Prostate gland (tissue), 2 donors: ENCODE measurements at regions not wholly inside any gene's neighbourhood (a gene's known extent, or its start where the extent isn't known, plus 50 kb on each side); places are given as distances from the start of the nearest gene placed in this dataset.

Experiments
- DNase-seq: peaks from one replicate; pipeline ENCODE4 v3.0.0-alpha.2; 2019; ENCODE audit warnings: low spot score
- H3K27ac ChIP-seq, 2 donors: fragments of 200-600 bp; sonication (generic); 2 replicates each; pipeline ENCODE4 v1.5.1; 2017 to 2019
- H3K27me3 ChIP-seq: fragments of 200-600 bp; sonication (generic); replicated peaks from 2 replicates; pipeline ENCODE4 v1.5.1; 2019; ENCODE audit not compliant: insufficient read depth
- H3K36me3 ChIP-seq, 2 donors: fragments of 200-600 bp; sonication (generic); 1 replicate in 1 of 2; 2 replicates in 1 of 2; pipeline versions ENCODE4 v1.5.1 to v1.8.1; 2017 to 2019
- H3K4me1 ChIP-seq: fragments of 200-600 bp; sonication (generic); replicated peaks from 2 replicates; pipeline ENCODE4 v1.5.1; 2019
- H3K4me3 ChIP-seq, 2 donors: fragments of 200-600 bp; sonication (generic); 2 replicates each; pipeline ENCODE4 v1.5.1; 2017 to 2019
- H3K9me3 ChIP-seq: fragments of 200-600 bp; sonication (generic); 2 replicates; pipeline ENCODE4 v1.5.1; 2017
- POLR2A ChIP-seq: fragments of 450-650 bp; IDR thresholded peaks from one replicate; pipeline ENCODE4 v1.6.1; 2016; ENCODE audit warnings: antibody characterized with exemption, mild to moderate bottlenecking
- POLR2AphosphoS5 ChIP-seq: sonication (generic); formaldehyde crosslinking; IDR thresholded peaks from one replicate; pipeline ENCODE4 v1.6.1; 2017; ENCODE audit warnings: antibody characterized with exemption
- WGBS: methylation state at CpG from one replicate; pipeline ENCODE4 v1.1.5; 2018; 5-methylcytosine and 5-hydroxymethylcytosine counted together
- intact Hi-C: fragments of 100-400 bp; cut with DNase I; formaldehyde crosslinking; loops from one replicate; pipeline ENCODE4 v1.14.2; 2022
- TF ChIP-seq, protein P1 (sequence below), 4 experiments: fragments of 200-600 bp in 2 of 4; fragments of 450-650 bp in 2 of 4; sonication (generic) in 2 of 4; IDR thresholded peaks; 1 replicate in 3 of 4; 2 replicates in 1 of 4; pipeline ENCODE4 v1.5.1; 2016 to 2019; ENCODE audit warnings: antibody characterized with exemption in 4 of 4, mild to moderate bottlenecking in 2 of 4, moderate library complexity in 2 of 4

DNA sequence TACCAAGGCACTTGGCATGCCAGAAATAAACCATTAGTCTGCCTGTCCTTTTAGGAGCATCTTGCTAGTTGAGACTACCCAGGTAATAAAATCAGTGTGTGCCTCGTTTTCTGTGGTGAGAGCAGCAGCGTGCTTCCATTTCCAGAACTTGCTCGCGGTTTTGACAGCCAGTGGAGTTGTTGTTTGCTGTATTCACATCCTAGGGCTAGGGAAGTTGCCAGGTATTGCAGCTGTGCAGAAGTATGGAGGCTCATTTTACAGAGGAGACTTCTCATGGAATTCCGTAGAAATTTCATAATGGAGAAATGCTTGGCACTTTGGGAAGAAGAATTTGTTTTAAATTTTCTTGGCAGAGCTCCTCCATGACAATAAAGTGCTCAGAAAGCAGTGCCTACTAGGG, 1355.1 kb upstream of the ZEB2 start:
- no peaks in the 10 kb centered on the region for H3K4me1 ChIP-seq
- H3K27me3 ChIP-seq: no peaks in the 10 kb centered on the region
- no peaks in the 10 kb centered on the region for H3K36me3 ChIP-seq
- H3K4me3 ChIP-seq: no peak overlapping the region
- no peak for DNase-seq
- H3K9me3 ChIP-seq: no peaks in the 10 kb centered on the region
- intact Hi-C loops: no loop called here
- 57% methylated on average over 5 of the region's 5 CpGs for WGBS
- H3K27ac ChIP-seq: no peak overlapping the region
- TF ChIP-seq, protein P1, sequence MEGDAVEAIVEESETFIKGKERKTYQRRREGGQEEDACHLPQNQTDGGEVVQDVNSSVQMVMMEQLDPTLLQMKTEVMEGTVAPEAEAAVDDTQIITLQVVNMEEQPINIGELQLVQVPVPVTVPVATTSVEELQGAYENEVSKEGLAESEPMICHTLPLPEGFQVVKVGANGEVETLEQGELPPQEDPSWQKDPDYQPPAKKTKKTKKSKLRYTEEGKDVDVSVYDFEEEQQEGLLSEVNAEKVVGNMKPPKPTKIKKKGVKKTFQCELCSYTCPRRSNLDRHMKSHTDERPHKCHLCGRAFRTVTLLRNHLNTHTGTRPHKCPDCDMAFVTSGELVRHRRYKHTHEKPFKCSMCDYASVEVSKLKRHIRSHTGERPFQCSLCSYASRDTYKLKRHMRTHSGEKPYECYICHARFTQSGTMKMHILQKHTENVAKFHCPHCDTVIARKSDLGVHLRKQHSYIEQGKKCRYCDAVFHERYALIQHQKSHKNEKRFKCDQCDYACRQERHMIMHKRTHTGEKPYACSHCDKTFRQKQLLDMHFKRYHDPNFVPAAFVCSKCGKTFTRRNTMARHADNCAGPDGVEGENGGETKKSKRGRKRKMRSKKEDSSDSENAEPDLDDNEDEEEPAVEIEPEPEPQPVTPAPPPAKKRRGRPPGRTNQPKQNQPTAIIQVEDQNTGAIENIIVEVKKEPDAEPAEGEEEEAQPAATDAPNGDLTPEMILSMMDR (IDR thresholded peaks at IDR 0.05): no peak
- TF ChIP-seq POLR2AphosphoS5 (no peak), POLR2A (no peak)

DNA sequence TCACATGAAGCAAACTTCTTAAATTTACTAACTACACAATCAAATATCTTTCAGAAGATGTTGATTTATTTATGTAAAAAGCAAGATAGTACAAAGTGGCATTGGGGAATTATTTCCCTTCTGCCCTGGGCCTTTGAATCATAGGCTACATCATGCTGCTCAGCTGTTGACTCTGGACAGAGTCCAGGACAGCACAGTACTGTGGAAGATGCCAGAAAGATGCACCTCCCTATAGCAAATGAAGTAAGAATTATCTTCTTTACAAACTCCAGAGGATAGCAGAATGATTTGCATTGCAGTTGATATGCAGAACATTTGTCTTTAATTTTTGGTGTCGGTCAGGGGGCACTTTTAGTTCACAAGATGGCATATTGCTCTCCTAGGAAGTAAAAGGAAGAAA, 1354.5 kb upstream of the ZEB2 start:
- intact Hi-C loops: no loop called here
- Histone ChIP-seq H3K36me3 (no peaks in the 10 kb centered on the region), H3K9me3 (no peaks in the 10 kb centered on the region), H3K4me1 (no peaks in the 10 kb centered on the region), H3K27me3 (no peaks in the 10 kb centered on the region), H3K4me3 (no peak overlapping the region), H3K27ac (no peak overlapping the region)
- TF ChIP-seq POLR2AphosphoS5: peak; percentile 51
- TF ChIP-seq, protein P1 (IDR thresholded peaks at IDR 0.05): no peak
- 51% methylated on average over 1 of the region's 1 CpG for WGBS
- DNase-seq: peak; percentile 24

GRCh38 chr2:145864501-145864900, 1344.6 kb upstream of the ZEB2 start:
- Histone ChIP-seq H3K27me3 (no peaks in the 10 kb centered on the region), H3K27ac (no peak overlapping the region), H3K4me3 (no peak overlapping the region), H3K36me3 (no peaks in the 10 kb centered on the region), H3K4me1 (no peaks in the 10 kb centered on the region), H3K9me3 (no peaks in the 10 kb centered on the region)
- intact Hi-C loops: no loop called here
- TF ChIP-seq POLR2AphosphoS5 (no peak), POLR2A (no peak)
- TF ChIP-seq, protein P1 (IDR thresholded peaks at IDR 0.05): no peak
- DNase-seq: no peak
- 100% methylated on average over 3 of the region's 3 CpGs for WGBS

- 76% methylated on average over 3 of the region's 3 CpGs for WGBS
- Histone ChIP-seq H3K36me3 (no peaks in the 10 kb centered on the region), H3K4me1 (no peaks in the 10 kb centered on the region), H3K9me3 (no peaks in the 10 kb centered on the region), H3K4me3 (no peak overlapping the region), H3K27ac (no peak overlapping the region), H3K27me3 (no peaks in the 10 kb centered on the region)
- intact Hi-C loops: no loop called here
- DNase-seq: no peak
- TF ChIP-seq POLR2AphosphoS5 (no peak), POLR2A (no peak)
- TF ChIP-seq, protein P1 (IDR thresholded peaks at IDR 0.05): no peak
These were observed 1342.0 kb upstream of the ZEB2 start for GRCh38 chr2:145861940-145862339.

DNA sequence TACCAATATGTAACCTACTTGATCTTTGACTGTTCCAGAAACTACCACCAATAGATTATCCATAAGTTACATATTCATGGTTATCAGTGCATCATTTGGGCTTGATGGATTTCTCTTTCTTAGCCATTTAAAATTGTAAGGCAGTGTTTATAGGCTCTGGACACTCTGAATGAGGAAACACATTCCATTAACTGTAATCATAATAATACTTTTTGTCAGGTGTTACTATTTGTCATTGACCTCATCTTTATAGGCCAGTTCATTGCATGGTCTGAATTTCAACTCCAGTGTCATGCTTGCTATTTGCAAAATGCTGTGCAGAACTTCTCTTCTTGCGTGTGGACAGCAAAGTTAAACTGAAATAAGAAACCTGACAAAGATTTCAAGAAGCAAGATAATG, 1340.2 kb upstream of the ZEB2 start:
- H3K36me3 ChIP-seq: no peaks in the 10 kb centered on the region
- H3K4me3 ChIP-seq: no peak overlapping the region
- DNase-seq: no peak
- H3K27ac ChIP-seq: no peak overlapping the region
- no peaks in the 10 kb centered on the region for H3K4me1 ChIP-seq
- H3K9me3 ChIP-seq: no peaks in the 10 kb centered on the region
- TF ChIP-seq, protein P1 (IDR thresholded peaks at IDR 0.05): no peak
- TF ChIP-seq POLR2A (no peak), POLR2AphosphoS5 (no peak)
- WGBS: 46% methylated on average over 1 of the region's 1 CpG
- intact Hi-C loops: no loop called here
- no peaks in the 10 kb centered on the region for H3K27me3 ChIP-seq
